SK-N-SH treated with all-trans-retinoic acid at 6 μM for 48 hours (cell line): ENCODE measurements at regions not wholly inside any gene's neighbourhood (a gene's known extent, or its start where the extent isn't known, plus 50 kb on each side); places are given as distances from the start of the nearest gene placed in this dataset.
"Not testable (repeated sequence)": the region's sequence is repeated elsewhere in the genome, so short reads cannot be mapped to it uniquely, and the experiment has no call there.

Experiments used
- ATAC-seq: fragments of 200-7000 bp; cut with Tn5 transposase; 3 replicates; pipeline ENCODE4 v1.9.1; 2020; ENCODE audit warnings: mild to moderate bottlenecking, moderate library complexity
- ARNTL ChIP-seq: fragments of 450-650 bp; formaldehyde crosslinking; IDR thresholded peaks from 2 replicates; pipeline ENCODE4 v1.5.0; 2020; ENCODE audit warnings: low read depth, mild to moderate bottlenecking, moderate library complexity, borderline replicate concordance
- BACH2 ChIP-seq: fragments of 250-450 bp; sonication (Bioruptor Pico); IDR thresholded peaks from 2 replicates; pipeline ENCODE4 v1.9.0; 2021; ENCODE audit warnings: mild to moderate bottlenecking, borderline replicate concordance
- CREB5 ChIP-seq: fragments of 250-450 bp; sonication (Bioruptor Pico); IDR thresholded peaks from 2 replicates; pipeline ENCODE4 v1.5.1; 2020; ENCODE audit warnings: low read depth, mild to moderate bottlenecking, moderate library complexity
- CSDC2 ChIP-seq: fragments of 250-450 bp; sonication (Bioruptor Pico); IDR thresholded peaks from 2 replicates; pipeline ENCODE4 v1.5.0; 2020; ENCODE audit warnings: mild to moderate bottlenecking, moderate library complexity
- CSRNP3 ChIP-seq: fragments of 250-450 bp; sonication (Bioruptor Pico); IDR thresholded peaks from 2 replicates; pipeline ENCODE4 v1.5.1; 2021; ENCODE audit warnings: mild to moderate bottlenecking, moderate library complexity
- ESRRG ChIP-seq: fragments of 250-450 bp; sonication (Bioruptor Pico); IDR thresholded peaks from 2 replicates; pipeline ENCODE4 v1.6.1; 2021; ENCODE audit warnings: mild to moderate bottlenecking
- GLIS3 ChIP-seq: fragments of 250-450 bp; sonication (Bioruptor Pico); IDR thresholded peaks from 2 replicates; pipeline ENCODE4 v1.5.0; 2020; ENCODE audit warnings: mild to moderate bottlenecking, moderate library complexity
- ISL1 ChIP-seq: fragments of 250-450 bp; sonication (Bioruptor Pico); IDR thresholded peaks from 2 replicates; pipeline ENCODE4 v2.1.2; 2022; ENCODE audit warnings: mild to moderate bottlenecking, moderate library complexity
- OSR1 ChIP-seq: fragments of 250-450 bp; sonication (Bioruptor Pico); IDR thresholded peaks from 2 replicates; pipeline ENCODE4 v1.8.0; 2022; ENCODE audit warnings: moderate library complexity, mild to moderate bottlenecking, inconsistent platforms
- PATZ1 ChIP-seq: fragments of 250-450 bp; sonication (Bioruptor Pico); IDR thresholded peaks from 2 replicates; pipeline ENCODE4 v1.8.0; 2020; ENCODE audit warnings: mild to moderate bottlenecking, moderate library complexity, borderline replicate concordance
- POU6F1 ChIP-seq: fragments of 250-450 bp; sonication (Bioruptor Pico); IDR thresholded peaks from 2 replicates; pipeline ENCODE4 v1.8.0; 2021; ENCODE audit warnings: low read depth, mild to moderate bottlenecking, moderate library complexity, borderline replicate concordance
- PPARA ChIP-seq: fragments of 250-450 bp; sonication (Bioruptor Pico); IDR thresholded peaks from 2 replicates; pipeline ENCODE4 v1.5.0; 2020; ENCODE audit warnings: mild to moderate bottlenecking, borderline replicate concordance
- RARB ChIP-seq: fragments of 250-450 bp; sonication (Bioruptor Pico); IDR thresholded peaks from 2 replicates; pipeline ENCODE4 v1.8.0; 2021; ENCODE audit warnings: mild to moderate bottlenecking, moderate library complexity
- SNAI2 ChIP-seq: fragments of 250-450 bp; sonication (Bioruptor Pico); IDR thresholded peaks from 2 replicates; pipeline ENCODE4 v1.5.0; 2020; ENCODE audit warnings: mild to moderate bottlenecking, moderate library complexity
- TCF4 ChIP-seq: fragments of 250-450 bp; sonication (Bioruptor Pico); IDR thresholded peaks from 2 replicates; pipeline ENCODE4 v1.8.0; 2021; ENCODE audit warnings: mild to moderate bottlenecking, moderate library complexity, borderline replicate concordance
- TOX ChIP-seq: fragments of 250-450 bp; sonication (Bioruptor Pico); IDR thresholded peaks from 2 replicates; pipeline ENCODE4 v1.8.0; 2021; ENCODE audit warnings: mild to moderate bottlenecking, moderate library complexity, borderline replicate concordance
- ZC3H10 ChIP-seq: fragments of 250-450 bp; sonication (Bioruptor Pico); IDR thresholded peaks from 2 replicates; pipeline ENCODE4 v1.5.1; 2021; ENCODE audit warnings: mild to moderate bottlenecking, moderate library complexity
- ZFP3 ChIP-seq: fragments of 250-450 bp; sonication (Bioruptor Pico); IDR thresholded peaks from 2 replicates; pipeline ENCODE4 v1.5.0; 2020; ENCODE audit warnings: mild to moderate bottlenecking, moderate library complexity
- ZFP30 ChIP-seq: fragments of 450-650 bp; formaldehyde crosslinking; IDR thresholded peaks from 2 replicates; pipeline ENCODE4 v1.5.0; 2022; ENCODE audit warnings: mild to moderate bottlenecking, moderate library complexity
- ZNF565 ChIP-seq: fragments of 450-650 bp; formaldehyde crosslinking; conservative IDR thresholded peaks from 2 replicates; pipeline ENCODE4 v1.5.0; 2020; ENCODE audit warnings: low read depth, mild to moderate bottlenecking, moderate library complexity
- ZNF8 ChIP-seq: fragments of 450-650 bp; formaldehyde crosslinking; IDR thresholded peaks from 2 replicates; pipeline ENCODE4 v1.5.0; 2020; ENCODE audit warnings: mild to moderate bottlenecking, moderate library complexity

- no peak for ATAC-seq
- no peak for TF ChIP-seq TOX
- no peak for TF ChIP-seq ZFP30 (CRISPR knock-in tag)
- TF ChIP-seq POU6F1 (CRISPR knock-in tag) = no peak
- no peak for TF ChIP-seq OSR1
- TF ChIP-seq CREB5 = no peak
- no peak for TF ChIP-seq ISL1 (CRISPR knock-in tag)
- TF ChIP-seq ZFP3 = no peak
- TF ChIP-seq ARNTL (CRISPR knock-in tag) = no peak
- TF ChIP-seq ZNF8 (CRISPR knock-in tag) = no peak
- no peak for TF ChIP-seq SNAI2 (CRISPR knock-in tag)
- TF ChIP-seq TCF4 = no peak
- TF ChIP-seq GLIS3 (CRISPR knock-in tag) = no peak
Measured at GRCh38 chr2:138247302-138247701, 254.3 kb upstream of the SPOPL start.

DNA sequence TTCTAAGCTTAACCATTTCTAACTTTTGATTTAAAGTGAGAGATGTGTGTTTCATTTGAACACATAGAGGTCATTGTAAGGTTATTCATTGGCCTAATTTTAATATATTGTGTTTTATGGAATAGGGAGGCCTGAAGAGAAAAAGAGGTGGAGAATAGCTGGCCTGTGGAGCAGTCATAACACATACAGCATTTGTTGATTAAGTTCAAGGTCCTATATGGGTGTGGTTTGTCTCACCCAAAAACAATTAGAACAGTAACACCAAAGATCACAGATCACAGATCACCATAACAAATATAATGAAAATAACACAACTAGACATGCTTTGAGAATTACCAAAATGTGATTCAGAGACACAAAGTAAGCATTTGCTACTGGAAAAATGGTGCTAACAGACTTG is 252.4 kb upstream of the SPOPL start:
- no peak for ATAC-seq
- TF ChIP-seq POU6F1 (CRISPR knock-in tag) (no peak), PPARA (CRISPR knock-in tag) (no peak), BACH2 (CRISPR knock-in tag) (no peak), RARB (no peak), TOX (no peak), ESRRG (CRISPR knock-in tag) (no peak), ISL1 (CRISPR knock-in tag) (no peak), GLIS3 (CRISPR knock-in tag) (no peak), CREB5 (no peak), ARNTL (CRISPR knock-in tag) (no peak), TCF4 (no peak), ZNF565 (no peak), ZC3H10 (CRISPR knock-in tag) (no peak), SNAI2 (CRISPR knock-in tag) (no peak), ZFP30 (CRISPR knock-in tag) (no peak), OSR1 (no peak), CSDC2 (no peak), PATZ1 (CRISPR knock-in tag) (no peak), CSRNP3 (CRISPR knock-in tag) (no peak)
- TF ChIP-seq, all 23 proteins: peak for 0

- ATAC-seq = not testable (repeated sequence)
Measured at GRCh38 chr2:138250843-138251320, 250.7 kb upstream of the SPOPL start.
